HG03354 (cell line): ENCODE measurements at regions not wholly inside any gene's neighbourhood (a gene's known extent, or its start where the extent isn't known, plus 50 kb on each side); places are given as distances from the start of the nearest gene placed in this dataset.
"Not testable (repeated sequence)": the region's sequence is repeated elsewhere in the genome, so short reads cannot be mapped to it uniquely, and the experiment has no call there.

Experiments
- ATAC-seq: cut with Tn5 transposase; IDR thresholded peaks from one replicate; pipeline ENCODE4 v1.9.1; 2021; ENCODE audit warnings: mild to moderate bottlenecking; ENCODE audit not compliant: unreplicated experiment, poor library complexity, severe bottlenecking

GRCh38 chr17:36690190-36690589 is 88.8 kb downstream of the MRM1 start:
- ATAC-seq: no peak

- no peak for ATAC-seq
These were observed 90.2 kb downstream of the MRM1 start for GRCh38 chr17:36691606-36692005.

GRCh38 chr17:36695082-36695481 is 93.7 kb downstream of the MRM1 start:
- no peak for ATAC-seq

GRCh38 chr17:36695710-36696109 is 94.3 kb downstream of the MRM1 start:
- ATAC-seq: not testable (repeated sequence)

- no peak for ATAC-seq
These were observed 95.4 kb downstream of the MRM1 start for GRCh38 chr17:36696805-36697204.

- ATAC-seq: no peak
These were observed 96.6 kb downstream of the MRM1 start for GRCh38 chr17:36697903-36698530.

- no peak for ATAC-seq
These were observed 100.2 kb downstream of the MRM1 start for GRCh38 chr17:36701429-36702099.

- ATAC-seq: no peak
These were observed 101.3 kb downstream of the MRM1 start for GRCh38 chr17:36702636-36703035.

- ATAC-seq: no peak
These were observed 102.5 kb downstream of the MRM1 start for GRCh38 chr17:36703860-36704266.

GRCh38 chr17:36705283-36705795 is 104.0 kb downstream of the MRM1 start:
- no peak for ATAC-seq

- no peak for ATAC-seq
These were observed 104.7 kb downstream of the MRM1 start for GRCh38 chr17:36705874-36706731.

- ATAC-seq: no peak
These were observed 106.5 kb downstream of the MRM1 start for GRCh38 chr17:36707904-36708303.

- ATAC-seq: no peak
These were observed 113.4 kb downstream of the MRM1 start for GRCh38 chr17:36714789-36715188.

- ATAC-seq: no peak
These were observed 114.6 kb downstream of the MRM1 start for GRCh38 chr17:36715951-36716350.

GRCh38 chr17:36717088-36717487 is 115.7 kb downstream of the MRM1 start:
- no peak for ATAC-seq

GRCh38 chr17:36720131-36720530 is 118.7 kb downstream of the MRM1 start:
- ATAC-seq: no peak

- ATAC-seq: peak; percentile 21
These were observed 120.3 kb downstream of the MRM1 start for GRCh38 chr17:36721560-36722120.

- peak; percentile 84 for ATAC-seq
These were observed 120.9 kb downstream of the MRM1 start for GRCh38 chr17:36722121-36722902.

- no peak for ATAC-seq
These were observed 121.5 kb downstream of the MRM1 start for GRCh38 chr17:36722903-36723263.
